ENCODE measurements at regions not wholly inside any gene's neighbourhood (a gene's known extent, or its start where the extent isn't known, plus 50 kb on each side); places are given as distances from the start of the nearest gene placed in this dataset.

- TF ChIP-seq POLR2AphosphoS5 (IDR thresholded peaks at IDR 0.05; ENCODE audit: low read depth, low read length) (no peak), POLR2A (IDR thresholded peaks at IDR 0.05; ENCODE audit: low read depth, low read length) (no peak), POU2F2 (IDR thresholded peaks at IDR 0.05; ENCODE audit: low read depth, low read length) (no peak), TAF1 (IDR thresholded peaks at IDR 0.05; ENCODE audit: low read depth, low read length) (no peak), SPI1 (IDR thresholded peaks at IDR 0.05; ENCODE audit: low read depth, low read length) (no peak), PAX5 (IDR thresholded peaks at IDR 0.05; ENCODE audit: insufficient read depth, low read length, severe bottlenecking) (no peak)
Observed at GRCh38 chr14:96634481-96634880, 132.3 kb downstream of the PAPOLA start.

Measured in GM12891 (cell line).